Liver (tissue), 8 donors: ENCODE measurements at regions not wholly inside any gene's neighbourhood (a gene's known extent, or its start where the extent isn't known, plus 50 kb on each side); places are given as distances from the start of the nearest gene placed in this dataset.

Experiments
- DNase-seq: peaks from one replicate; pipeline ENCODE4 v3.0.0-alpha.2; 2017; ENCODE audit warnings: low spot score
- H3K27ac ChIP-seq, 2 donors: one replicate each; pipeline ENCODE4 v1.7.0; 2013; ENCODE audit warnings: inconsistent platforms in 2 of 2, low read length in 2 of 2, control low read depth in 1 of 2, low read depth in 1 of 2, mild to moderate bottlenecking in 1 of 2
- H3K27me3 ChIP-seq, 4 donors: one replicate each; pipeline versions ENCODE4 v1.6.1 to v1.7.0; 2013; ENCODE audit warnings: low read length in 3 of 4, inconsistent platforms in 1 of 4, mild to moderate bottlenecking in 1 of 4, moderate library complexity in 1 of 4; ENCODE audit not compliant: control insufficient read depth in 4 of 4, insufficient read depth in 4 of 4
- H3K36me3 ChIP-seq, 4 donors: one replicate each; pipeline versions ENCODE4 v1.6.1 to v1.7.0; 2013; ENCODE audit warnings: low read length in 3 of 4, mild to moderate bottlenecking in 3 of 4, low read depth in 1 of 4, moderate library complexity in 1 of 4; ENCODE audit not compliant: control insufficient read depth in 4 of 4, insufficient read depth in 3 of 4
- H3K4me1 ChIP-seq, 4 donors: one replicate each; pipeline versions ENCODE4 v1.6.1 to v1.7.0; 2013; ENCODE audit warnings: low read length in 3 of 4, mild to moderate bottlenecking in 3 of 4, moderate library complexity in 1 of 4; ENCODE audit not compliant: control insufficient read depth in 4 of 4, insufficient read depth in 4 of 4
- H3K4me3 ChIP-seq, 3 donors: one replicate each; pipeline versions ENCODE4 v1.6.1 to v1.7.0; 2013; ENCODE audit warnings: low read length in 3 of 3, control low read depth in 1 of 3, low read depth in 1 of 3, mild to moderate bottlenecking in 1 of 3
- H3K9ac ChIP-seq, 2 donors: one replicate each; pipeline ENCODE4 v1.7.0; 2013; ENCODE audit warnings: low read length in 2 of 2, mild to moderate bottlenecking in 2 of 2, moderate library complexity in 2 of 2, control low read depth in 1 of 2, low read depth in 1 of 2
- H3K9me3 ChIP-seq, 4 donors: one replicate each; pipeline versions ENCODE4 v1.6.1 to v1.7.0; 2013; ENCODE audit warnings: low read length in 3 of 4; ENCODE audit not compliant: control insufficient read depth in 4 of 4
- EGR1 ChIP-seq, 2 donors: IDR thresholded peaks; 2 replicates each; pipeline ENCODE4 v1.6.1; 2016 to 2018; ENCODE audit warnings: antibody characterized with exemption in 2 of 2, low read depth in 2 of 2
- FOXA2 ChIP-seq: IDR thresholded peaks from 2 replicates; pipeline ENCODE4 v1.6.1; 2016; ENCODE audit warnings: antibody characterized with exemption
- GABPA ChIP-seq, 2 donors: IDR thresholded peaks in 1 of 2; conservative IDR thresholded peaks in 1 of 2; 2 replicates each; pipeline ENCODE4 v1.6.1; 2016; ENCODE audit warnings: antibody characterized with exemption in 2 of 2, mild to moderate bottlenecking in 1 of 2, moderate library complexity in 1 of 2
- HNF4A ChIP-seq, 2 donors: conservative IDR thresholded peaks; 2 replicates each; pipeline ENCODE4 v1.6.1; 2016; ENCODE audit warnings: antibody characterized with exemption in 2 of 2, mild to moderate bottlenecking in 2 of 2
- HNF4G ChIP-seq: IDR thresholded peaks from 2 replicates; pipeline ENCODE4 v1.6.1; 2016; ENCODE audit warnings: antibody characterized with exemption
- JUND ChIP-seq, 2 donors: IDR thresholded peaks; 2 replicates each; pipeline ENCODE4 v1.6.1; 2016; ENCODE audit warnings: antibody characterized with exemption in 2 of 2
- NR2F2 ChIP-seq: IDR thresholded peaks from 2 replicates; pipeline ENCODE4 v1.6.1; 2016; ENCODE audit warnings: antibody characterized with exemption
- RAD21 ChIP-seq, 2 donors: IDR thresholded peaks; 2 replicates each; pipeline ENCODE4 v1.6.1; 2016; ENCODE audit warnings: antibody characterized with exemption in 2 of 2, mild to moderate bottlenecking in 2 of 2
- RXRA ChIP-seq, 2 donors: IDR thresholded peaks; 2 replicates each; pipeline ENCODE4 v1.6.1; 2017 to 2018; ENCODE audit warnings: antibody characterized with exemption in 2 of 2, mild to moderate bottlenecking in 1 of 2
- SP1 ChIP-seq: IDR thresholded peaks from 2 replicates; pipeline ENCODE4 v1.6.1; 2018; ENCODE audit warnings: antibody characterized with exemption, mild to moderate bottlenecking
- TAF1 ChIP-seq: conservative IDR thresholded peaks from 2 replicates; pipeline ENCODE4 v1.6.1; 2016; ENCODE audit warnings: antibody characterized with exemption, mild to moderate bottlenecking
- whole genome bisulfite sequencing: extraction: QIAGEN DNeasy Blood & Tissue Kit; methylation state at CpG from one replicate; pipeline ENCODE4 v1.1.7; 2013; 5-methylcytosine and 5-hydroxymethylcytosine counted together
- TF ChIP-seq, protein P1 (sequence below): IDR thresholded peaks from 2 replicates; pipeline ENCODE4 v1.6.1; 2016; ENCODE audit warnings: antibody characterized with exemption, mild to moderate bottlenecking
- TF ChIP-seq, protein P2 (sequence below): IDR thresholded peaks from 2 replicates; pipeline ENCODE4 v1.6.1; 2016; ENCODE audit warnings: antibody characterized with exemption
- TF ChIP-seq, protein P3 (sequence below): fragments of 150-350 bp; IDR thresholded peaks from 2 replicates; pipeline ENCODE4 v1.5.1; 2017; ENCODE audit warnings: improper control_type of control experiment, low read depth, low read length; ENCODE audit not compliant: missing input control
- TF ChIP-seq, protein P4 (sequence below): IDR thresholded peaks from 2 replicates; pipeline ENCODE4 v1.6.1; 2016; ENCODE audit warnings: antibody characterized with exemption
- TF ChIP-seq, protein P5 (sequence below): IDR thresholded peaks from 2 replicates; pipeline ENCODE4 v1.6.1; 2016; ENCODE audit warnings: antibody characterized with exemption
- donor health status: healthy.
- donor health status: healthy.
- donor health status: healthy.
- donor health status: healthy.
- donor health status: healthy.

DNA sequence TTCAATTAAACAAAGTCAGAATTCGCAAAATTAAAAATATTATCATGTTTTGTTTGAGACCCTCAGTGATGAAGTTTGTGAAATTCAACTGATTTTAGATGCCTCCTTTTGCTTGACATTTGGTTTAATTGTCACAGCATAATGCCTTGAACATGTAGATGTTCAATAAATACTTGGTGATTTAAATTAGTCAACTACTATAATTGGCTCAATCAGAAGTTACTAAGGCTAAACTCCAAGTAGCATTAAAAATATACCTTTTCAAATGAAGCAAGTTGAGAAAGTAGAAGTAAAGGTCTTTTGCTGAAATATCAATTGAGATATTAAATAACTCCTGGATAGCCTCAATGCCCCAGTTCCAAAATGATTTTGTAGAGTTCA, 145.8 kb upstream of the AKIRIN2 start:
- Histone ChIP-seq H3K4me1 (no peaks in the 10 kb centered on the region), H3K9me3 (no peaks in the 10 kb centered on the region), H3K27me3 (no peaks in the 10 kb centered on the region), H3K4me3 (no peak overlapping the region), H3K9ac (no peak overlapping the region), H3K27ac (no peak overlapping the region), H3K36me3 (no peaks in the 10 kb centered on the region)
- TF ChIP-seq EGR1 (IDR thresholded peaks at IDR 0.05; ENCODE audit: low read depth in 2 of 2) (no peak), HNF4A (conservative IDR thresholded peaks at IDR 0.05) (no peak), HNF4G (no peak), RAD21 (IDR thresholded peaks at IDR 0.05) (no peak), SP1 (no peak), JUND (IDR thresholded peaks at IDR 0.05) (no peak), TAF1 (no peak), GABPA (IDR thresholded peaks at IDR 0.05 in 1 of 2, conservative IDR thresholded peaks at IDR 0.05 in 1 of 2) (no peak)
- TF ChIP-seq, protein P1, sequence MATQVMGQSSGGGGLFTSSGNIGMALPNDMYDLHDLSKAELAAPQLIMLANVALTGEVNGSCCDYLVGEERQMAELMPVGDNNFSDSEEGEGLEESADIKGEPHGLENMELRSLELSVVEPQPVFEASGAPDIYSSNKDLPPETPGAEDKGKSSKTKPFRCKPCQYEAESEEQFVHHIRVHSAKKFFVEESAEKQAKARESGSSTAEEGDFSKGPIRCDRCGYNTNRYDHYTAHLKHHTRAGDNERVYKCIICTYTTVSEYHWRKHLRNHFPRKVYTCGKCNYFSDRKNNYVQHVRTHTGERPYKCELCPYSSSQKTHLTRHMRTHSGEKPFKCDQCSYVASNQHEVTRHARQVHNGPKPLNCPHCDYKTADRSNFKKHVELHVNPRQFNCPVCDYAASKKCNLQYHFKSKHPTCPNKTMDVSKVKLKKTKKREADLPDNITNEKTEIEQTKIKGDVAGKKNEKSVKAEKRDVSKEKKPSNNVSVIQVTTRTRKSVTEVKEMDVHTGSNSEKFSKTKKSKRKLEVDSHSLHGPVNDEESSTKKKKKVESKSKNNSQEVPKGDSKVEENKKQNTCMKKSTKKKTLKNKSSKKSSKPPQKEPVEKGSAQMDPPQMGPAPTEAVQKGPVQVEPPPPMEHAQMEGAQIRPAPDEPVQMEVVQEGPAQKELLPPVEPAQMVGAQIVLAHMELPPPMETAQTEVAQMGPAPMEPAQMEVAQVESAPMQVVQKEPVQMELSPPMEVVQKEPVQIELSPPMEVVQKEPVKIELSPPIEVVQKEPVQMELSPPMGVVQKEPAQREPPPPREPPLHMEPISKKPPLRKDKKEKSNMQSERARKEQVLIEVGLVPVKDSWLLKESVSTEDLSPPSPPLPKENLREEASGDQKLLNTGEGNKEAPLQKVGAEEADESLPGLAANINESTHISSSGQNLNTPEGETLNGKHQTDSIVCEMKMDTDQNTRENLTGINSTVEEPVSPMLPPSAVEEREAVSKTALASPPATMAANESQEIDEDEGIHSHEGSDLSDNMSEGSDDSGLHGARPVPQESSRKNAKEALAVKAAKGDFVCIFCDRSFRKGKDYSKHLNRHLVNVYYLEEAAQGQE: no peak
- TF ChIP-seq, protein P2, sequence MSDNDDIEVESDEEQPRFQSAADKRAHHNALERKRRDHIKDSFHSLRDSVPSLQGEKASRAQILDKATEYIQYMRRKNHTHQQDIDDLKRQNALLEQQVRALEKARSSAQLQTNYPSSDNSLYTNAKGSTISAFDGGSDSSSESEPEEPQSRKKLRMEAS: no peak
- TF ChIP-seq, protein P3, sequence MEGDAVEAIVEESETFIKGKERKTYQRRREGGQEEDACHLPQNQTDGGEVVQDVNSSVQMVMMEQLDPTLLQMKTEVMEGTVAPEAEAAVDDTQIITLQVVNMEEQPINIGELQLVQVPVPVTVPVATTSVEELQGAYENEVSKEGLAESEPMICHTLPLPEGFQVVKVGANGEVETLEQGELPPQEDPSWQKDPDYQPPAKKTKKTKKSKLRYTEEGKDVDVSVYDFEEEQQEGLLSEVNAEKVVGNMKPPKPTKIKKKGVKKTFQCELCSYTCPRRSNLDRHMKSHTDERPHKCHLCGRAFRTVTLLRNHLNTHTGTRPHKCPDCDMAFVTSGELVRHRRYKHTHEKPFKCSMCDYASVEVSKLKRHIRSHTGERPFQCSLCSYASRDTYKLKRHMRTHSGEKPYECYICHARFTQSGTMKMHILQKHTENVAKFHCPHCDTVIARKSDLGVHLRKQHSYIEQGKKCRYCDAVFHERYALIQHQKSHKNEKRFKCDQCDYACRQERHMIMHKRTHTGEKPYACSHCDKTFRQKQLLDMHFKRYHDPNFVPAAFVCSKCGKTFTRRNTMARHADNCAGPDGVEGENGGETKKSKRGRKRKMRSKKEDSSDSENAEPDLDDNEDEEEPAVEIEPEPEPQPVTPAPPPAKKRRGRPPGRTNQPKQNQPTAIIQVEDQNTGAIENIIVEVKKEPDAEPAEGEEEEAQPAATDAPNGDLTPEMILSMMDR: no peak
- TF ChIP-seq, protein P4, sequence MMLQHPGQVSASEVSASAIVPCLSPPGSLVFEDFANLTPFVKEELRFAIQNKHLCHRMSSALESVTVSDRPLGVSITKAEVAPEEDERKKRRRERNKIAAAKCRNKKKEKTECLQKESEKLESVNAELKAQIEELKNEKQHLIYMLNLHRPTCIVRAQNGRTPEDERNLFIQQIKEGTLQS: no peak
- TF ChIP-seq, protein P5, sequence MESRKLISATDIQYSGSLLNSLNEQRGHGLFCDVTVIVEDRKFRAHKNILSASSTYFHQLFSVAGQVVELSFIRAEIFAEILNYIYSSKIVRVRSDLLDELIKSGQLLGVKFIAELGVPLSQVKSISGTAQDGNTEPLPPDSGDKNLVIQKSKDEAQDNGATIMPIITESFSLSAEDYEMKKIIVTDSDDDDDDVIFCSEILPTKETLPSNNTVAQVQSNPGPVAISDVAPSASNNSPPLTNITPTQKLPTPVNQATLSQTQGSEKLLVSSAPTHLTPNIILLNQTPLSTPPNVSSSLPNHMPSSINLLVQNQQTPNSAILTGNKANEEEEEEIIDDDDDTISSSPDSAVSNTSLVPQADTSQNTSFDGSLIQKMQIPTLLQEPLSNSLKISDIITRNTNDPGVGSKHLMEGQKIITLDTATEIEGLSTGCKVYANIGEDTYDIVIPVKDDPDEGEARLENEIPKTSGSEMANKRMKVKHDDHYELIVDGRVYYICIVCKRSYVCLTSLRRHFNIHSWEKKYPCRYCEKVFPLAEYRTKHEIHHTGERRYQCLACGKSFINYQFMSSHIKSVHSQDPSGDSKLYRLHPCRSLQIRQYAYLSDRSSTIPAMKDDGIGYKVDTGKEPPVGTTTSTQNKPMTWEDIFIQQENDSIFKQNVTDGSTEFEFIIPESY: no peak
- WGBS: 100% methylated on average over 1 of the region's 1 CpG
- DNase-seq: no peak

DNA sequence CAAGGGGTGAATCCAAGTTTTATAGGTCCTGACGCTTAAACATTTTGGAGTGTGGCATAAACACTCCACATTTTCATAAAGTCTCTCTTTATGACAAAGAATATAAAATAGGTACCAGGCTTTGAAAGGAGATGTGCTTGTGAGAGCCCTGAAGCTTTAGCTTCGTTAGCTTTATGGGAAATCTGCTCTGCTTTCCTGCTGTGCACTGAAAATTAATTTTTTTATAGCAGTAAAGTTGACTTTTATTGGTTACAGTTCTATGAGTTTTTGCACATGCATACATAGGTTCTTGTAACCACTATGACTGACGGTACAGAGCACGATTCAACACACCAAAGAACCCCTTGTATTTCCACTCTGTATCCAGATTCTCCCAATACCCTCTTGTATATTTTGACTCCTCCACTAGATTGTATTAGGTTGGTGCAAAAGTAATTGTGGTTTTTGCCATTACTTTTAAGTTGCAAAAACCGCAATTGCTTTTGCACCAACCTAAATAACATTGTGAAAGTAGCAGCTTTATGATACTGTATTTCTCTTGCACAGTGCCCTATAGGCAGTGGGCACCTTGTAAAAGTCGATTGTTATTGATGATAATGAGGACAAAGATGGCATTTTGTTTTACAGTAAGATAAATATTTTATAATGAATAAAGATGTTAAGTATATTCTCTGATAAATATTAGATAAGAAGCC, 145.2 kb upstream of the AKIRIN2 start:
- Histone ChIP-seq H3K4me1 (no peaks in the 10 kb centered on the region), H3K4me3 (no peak overlapping the region), H3K36me3 (no peaks in the 10 kb centered on the region), H3K9me3 (no peaks in the 10 kb centered on the region), H3K9ac (no peak overlapping the region), H3K27ac (no peak overlapping the region), H3K27me3 (no peaks in the 10 kb centered on the region)
- WGBS: 91% methylated on average over 6 of the region's 6 CpGs
- no peak for DNase-seq
- TF ChIP-seq, protein P2: no peak
- TF ChIP-seq, protein P3: no peak
- no peak for TF ChIP-seq FOXA2
- no peak for TF ChIP-seq GABPA (IDR thresholded peaks at IDR 0.05 in 1 of 2, conservative IDR thresholded peaks at IDR 0.05 in 1 of 2)
- TF ChIP-seq HNF4G: no peak
- TF ChIP-seq, protein P1: no peak
- no peak for TF ChIP-seq NR2F2
- TF ChIP-seq RXRA (IDR thresholded peaks at IDR 0.05): no peak
